ENCODE measurements at regions not wholly inside any gene's neighbourhood (a gene's known extent, or its start where the extent isn't known, plus 50 kb on each side); places are given as distances from the start of the nearest gene placed in this dataset.
"Not testable (repeated sequence)": the region's sequence is repeated elsewhere in the genome, so short reads cannot be mapped to it uniquely, and the experiment has no call there.

GRCh38 chr9:94191706-94192105 lies 67.4 kb upstream of the ZNF169 start:
- not testable (repeated sequence) for DNase-seq

GRCh38 chr9:94198414-94198813 lies 60.7 kb upstream of the ZNF169 start:
- no peak for DNase-seq

DNA sequence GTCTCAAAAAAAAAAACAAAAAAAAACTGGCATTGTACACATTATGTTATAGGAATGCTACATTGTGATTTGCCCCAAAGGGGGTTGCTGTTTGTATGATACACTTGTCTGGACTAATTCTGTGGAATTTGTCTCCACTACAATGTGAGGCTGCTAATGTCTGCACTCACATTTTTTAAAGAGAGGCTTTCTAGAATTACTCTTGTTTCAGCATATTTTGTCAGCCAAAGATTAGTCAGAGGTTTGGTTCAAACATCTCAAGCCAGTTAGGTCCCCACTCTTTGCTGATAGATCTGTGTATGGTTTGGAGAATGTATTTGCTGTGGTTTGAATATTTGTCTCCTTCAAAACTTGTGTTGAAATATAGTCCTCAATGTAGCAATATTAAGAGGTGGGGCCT lies 59.3 kb upstream of the ZNF169 start:
- no peak for DNase-seq

GRCh38 chr9:94204174-94204573 lies 54.9 kb upstream of the ZNF169 start:
- no peak for DNase-seq

GRCh38 chr9:94207781-94208180 lies 51.3 kb upstream of the ZNF169 start:
- no peak for DNase-seq

Measured in GDM1 (cell line).